Vagina (tissue), 2 donors: ENCODE measurements at regions not wholly inside any gene's neighbourhood (a gene's known extent, or its start where the extent isn't known, plus 50 kb on each side); places are given as distances from the start of the nearest gene placed in this dataset.

Experiments used
- DNase-seq, 2 donors: peaks; one replicate each; pipeline ENCODE4 v3.0.0-alpha.2; 2017; ENCODE audit errors: extremely low spot score in 2 of 2
- H3K27ac ChIP-seq: fragments of 200-600 bp; sonication (generic); one replicate; pipeline ENCODE4 v1.5.1; 2019
- H3K27me3 ChIP-seq: fragments of 200-600 bp; sonication (generic); one replicate; pipeline ENCODE4 v1.5.1; 2019
- H3K36me3 ChIP-seq, 2 donors: fragments of 200-600 bp; sonication (generic); one replicate each; pipeline ENCODE4 v1.5.1; 2017 to 2019
- H3K4me1 ChIP-seq: fragments of 200-600 bp; sonication (generic); one replicate; pipeline ENCODE4 v1.5.1; 2019
- H3K4me3 ChIP-seq, 2 donors: fragments of 200-600 bp; sonication (generic); 1 replicate in 1 of 2; 2 replicates in 1 of 2; pipeline ENCODE4 v1.5.1; 2016 to 2019
- H3K9me3 ChIP-seq: fragments of 200-600 bp; sonication (generic); one replicate; pipeline ENCODE4 v1.5.1; 2019
- CTCF ChIP-seq, 3 experiments: fragments of 450-650 bp in 2 of 3; fragments of 200-600 bp in 1 of 3; sonication (generic) in 1 of 3; IDR thresholded peaks; one replicate each; pipeline ENCODE4 v1.5.1; 2017 to 2019; ENCODE audit warnings: antibody characterized with exemption in 3 of 3, mild to moderate bottlenecking in 2 of 3, moderate library complexity in 2 of 3
- POLR2A ChIP-seq, 2 donors: fragments of 450-650 bp; IDR thresholded peaks; one replicate each; pipeline ENCODE4 v1.6.1; 2017; ENCODE audit warnings: antibody characterized with exemption in 2 of 2, mild to moderate bottlenecking in 2 of 2, moderate library complexity in 2 of 2
- POLR2AphosphoS5 ChIP-seq, 2 donors: sonication (generic); formaldehyde crosslinking; IDR thresholded peaks; one replicate each; pipeline ENCODE4 v1.9.0; 2017; ENCODE audit warnings: antibody characterized with exemption in 2 of 2, mild to moderate bottlenecking in 2 of 2, low read depth in 1 of 2; ENCODE audit not compliant: insufficient read depth in 1 of 2
- intact Hi-C: fragments of 100-400 bp; cut with DNase I; formaldehyde crosslinking; loops from one replicate; pipeline ENCODE4 v1.15.1; 2023

- TF ChIP-seq POLR2A (IDR thresholded peaks at IDR 0.05) (no peak), POLR2AphosphoS5 (IDR thresholded peaks at IDR 0.05; ENCODE audit: insufficient read depth in 1 of 2, low read depth in 1 of 2) (no peak), CTCF (IDR thresholded peaks at IDR 0.05) (no peak)
- H3K36me3 ChIP-seq: no peaks in the 10 kb centered on the region
- no peaks in the 10 kb centered on the region for H3K9me3 ChIP-seq
- DNase-seq: no peak
- no peak overlapping the region for H3K27ac ChIP-seq
- H3K4me1 ChIP-seq: peaks cover 11% of the 10 kb centered on the region
- no peaks in the 10 kb centered on the region for H3K27me3 ChIP-seq
- intact Hi-C loops: no loop called here
- no peak overlapping the region for H3K4me3 ChIP-seq
These were observed 92.5 kb upstream of the CPEB4 start for GRCh38 chr5:173795601-173796000.

DNA sequence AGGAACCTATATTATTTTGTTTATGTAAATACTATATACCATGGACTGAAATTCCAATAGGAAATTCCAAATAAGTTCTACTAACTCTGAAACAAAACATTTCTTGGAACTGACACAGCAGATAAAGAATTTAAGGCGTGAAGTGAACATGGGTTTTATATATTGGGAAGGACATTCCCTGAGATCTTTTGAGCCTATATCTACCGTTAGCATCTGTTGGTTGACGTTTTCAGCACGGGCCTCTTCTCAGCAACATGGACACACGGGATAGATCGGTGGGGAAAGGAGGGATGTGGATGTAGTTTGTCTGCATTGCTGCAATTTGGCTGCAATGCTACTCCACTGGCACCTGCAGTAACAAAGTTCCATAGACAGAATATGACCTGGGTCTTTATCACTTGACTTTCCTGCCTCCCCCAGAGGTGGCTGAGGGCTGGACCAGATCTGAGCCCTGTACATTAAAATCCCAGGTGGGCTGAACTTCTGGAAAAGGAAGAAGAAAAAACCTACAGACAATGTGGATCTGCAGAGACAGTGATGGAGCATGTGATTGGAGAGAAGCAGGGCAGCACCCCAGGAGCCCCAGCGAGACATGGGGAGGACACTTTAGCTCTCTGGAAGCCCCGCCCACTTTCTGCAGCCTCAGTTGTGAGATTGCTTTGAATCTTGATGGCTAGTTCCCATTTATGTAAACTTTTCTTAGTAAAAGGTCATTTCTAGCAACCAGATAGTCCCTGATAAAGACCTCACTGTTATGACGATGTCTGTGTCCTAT is 91.2 kb upstream of the CPEB4 start:
- Histone ChIP-seq H3K4me1 (peaks cover 11% of the 10 kb centered on the region), H3K9me3 (no peaks in the 10 kb centered on the region), H3K27ac (no peak overlapping the region), H3K36me3 (no peaks in the 10 kb centered on the region), H3K27me3 (no peaks in the 10 kb centered on the region), H3K4me3 (no peak overlapping the region)
- no peak for DNase-seq
- intact Hi-C loops: no loop called here
- TF ChIP-seq POLR2AphosphoS5 (IDR thresholded peaks at IDR 0.05; ENCODE audit: insufficient read depth in 1 of 2, low read depth in 1 of 2) (no peak), CTCF (IDR thresholded peaks at IDR 0.05) (no peak), POLR2A (IDR thresholded peaks at IDR 0.05) (no peak)

- no peaks in the 10 kb centered on the region for H3K27me3 ChIP-seq
- H3K9me3 ChIP-seq: no peaks in the 10 kb centered on the region
- TF ChIP-seq POLR2AphosphoS5 (IDR thresholded peaks at IDR 0.05; ENCODE audit: insufficient read depth in 1 of 2, low read depth in 1 of 2): no peak
- TF ChIP-seq POLR2A (IDR thresholded peaks at IDR 0.05): no peak
- TF ChIP-seq CTCF (IDR thresholded peaks at IDR 0.05): no peak
- H3K4me1 ChIP-seq: peaks cover 11% of the 10 kb centered on the region
- intact Hi-C loops: no loop called here
- H3K4me3 ChIP-seq: no peak overlapping the region
- H3K36me3 ChIP-seq: no peaks in the 10 kb centered on the region
- H3K27ac ChIP-seq: no peak overlapping the region
- no peak for DNase-seq
These were observed 89.9 kb upstream of the CPEB4 start for GRCh38 chr5:173798127-173798810.

- H3K27ac ChIP-seq: no peak overlapping the region
- no peak for TF ChIP-seq CTCF (IDR thresholded peaks at IDR 0.05)
- no peak for TF ChIP-seq POLR2A (IDR thresholded peaks at IDR 0.05)
- TF ChIP-seq POLR2AphosphoS5 (IDR thresholded peaks at IDR 0.05; ENCODE audit: insufficient read depth in 1 of 2, low read depth in 1 of 2): no peak
- no peaks in the 10 kb centered on the region for H3K4me1 ChIP-seq
- no peak overlapping the region for H3K4me3 ChIP-seq
- no peaks in the 10 kb centered on the region for H3K9me3 ChIP-seq
- intact Hi-C loops: no loop called here
- no peaks in the 10 kb centered on the region for H3K36me3 ChIP-seq
- no peaks in the 10 kb centered on the region for H3K27me3 ChIP-seq
- no peak for DNase-seq
These were observed 87.8 kb upstream of the CPEB4 start for GRCh38 chr5:173800340-173800739.

GRCh38 chr5:173801006-173801405 is 87.1 kb upstream of the CPEB4 start:
- TF ChIP-seq CTCF (IDR thresholded peaks at IDR 0.05) (no peak), POLR2AphosphoS5 (IDR thresholded peaks at IDR 0.05; ENCODE audit: insufficient read depth in 1 of 2, low read depth in 1 of 2) (no peak), POLR2A (IDR thresholded peaks at IDR 0.05) (no peak)
- no peaks in the 10 kb centered on the region for H3K27me3 ChIP-seq
- no peak overlapping the region for H3K27ac ChIP-seq
- no peak for DNase-seq
- H3K9me3 ChIP-seq: no peaks in the 10 kb centered on the region
- no peak overlapping the region for H3K4me3 ChIP-seq
- no peaks in the 10 kb centered on the region for H3K4me1 ChIP-seq
- H3K36me3 ChIP-seq: no peaks in the 10 kb centered on the region
- intact Hi-C loops: no loop called here
